GM19099 (cell line): ENCODE measurements at regions not wholly inside any gene's neighbourhood (a gene's known extent, or its start where the extent isn't known, plus 50 kb on each side); places are given as distances from the start of the nearest gene placed in this dataset.

Experiments
- POLR2A ChIP-seq: IDR thresholded peaks from 3 replicates; pipeline ENCODE4 v1.6.1; 2011; ENCODE audit warnings: low read depth; ENCODE audit not compliant: insufficient read length; ENCODE audit errors: extremely low read depth

- no peak for TF ChIP-seq POLR2A
Observed at GRCh38 chr12:77324416-77324762, 259.0 kb upstream of the E2F7 start.

GRCh38 chr12:77323788-77324415 lies 258.5 kb upstream of the E2F7 start:
- no peak for TF ChIP-seq POLR2A

- no peak for TF ChIP-seq POLR2A
Observed at GRCh38 chr12:77319166-77319565, 253.8 kb upstream of the E2F7 start.

GRCh38 chr12:77315407-77315806 lies 250.0 kb upstream of the E2F7 start:
- no peak for TF ChIP-seq POLR2A

- TF ChIP-seq POLR2A = no peak
Observed at GRCh38 chr12:77314378-77315052, 249.1 kb upstream of the E2F7 start.

- no peak for TF ChIP-seq POLR2A
Observed at GRCh38 chr12:77308056-77308455, 242.7 kb upstream of the E2F7 start.

- TF ChIP-seq POLR2A = no peak
Observed at GRCh38 chr12:77300811-77301210, 235.4 kb upstream of the E2F7 start.

- no peak for TF ChIP-seq POLR2A
Observed at GRCh38 chr12:77299910-77300669, 234.7 kb upstream of the E2F7 start.

GRCh38 chr12:77299001-77299400 lies 233.6 kb upstream of the E2F7 start:
- TF ChIP-seq POLR2A = no peak

- TF ChIP-seq POLR2A = no peak
Observed at GRCh38 chr12:77294016-77294415, 228.6 kb upstream of the E2F7 start.

- no peak for TF ChIP-seq POLR2A
Observed at GRCh38 chr12:77274926-77275325, 209.6 kb upstream of the E2F7 start.

- no peak for TF ChIP-seq POLR2A
Observed at GRCh38 chr12:77273898-77274297, 208.5 kb upstream of the E2F7 start.

- no peak for TF ChIP-seq POLR2A
Observed at GRCh38 chr12:77256956-77257355, 191.6 kb upstream of the E2F7 start.

GRCh38 chr12:77253321-77253720 lies 188.0 kb upstream of the E2F7 start:
- no peak for TF ChIP-seq POLR2A

- TF ChIP-seq POLR2A = no peak
Observed at GRCh38 chr12:77251799-77252198, 186.4 kb upstream of the E2F7 start.

GRCh38 chr12:77249892-77250291 lies 184.5 kb upstream of the E2F7 start:
- no peak for TF ChIP-seq POLR2A

- no peak for TF ChIP-seq POLR2A
Observed at GRCh38 chr12:77248036-77248435, 182.7 kb upstream of the E2F7 start.

GRCh38 chr12:77247542-77247941 lies 182.2 kb upstream of the E2F7 start:
- TF ChIP-seq POLR2A = no peak
